GM18520 (cell line): ENCODE measurements at regions not wholly inside any gene's neighbourhood (a gene's known extent, or its start where the extent isn't known, plus 50 kb on each side); places are given as distances from the start of the nearest gene placed in this dataset.

Source experiments
- ATAC-seq: cut with Tn5 transposase; IDR thresholded peaks from one replicate; pipeline ENCODE4 v1.9.1; 2021; ENCODE audit not compliant: unreplicated experiment

- ATAC-seq: no peak
Measured at GRCh38 chr5:112112346-112112745, 306.7 kb downstream of the EPB41L4A start.

- no peak for ATAC-seq
Measured at GRCh38 chr5:112109331-112110007, 309.6 kb downstream of the EPB41L4A start.

GRCh38 chr5:112106878-112107277, 312.2 kb downstream of the EPB41L4A start:
- no peak for ATAC-seq

GRCh38 chr5:112097768-112098167, 321.3 kb downstream of the EPB41L4A start:
- no peak for ATAC-seq

GRCh38 chr5:112087222-112087621, 330.2 kb upstream of the NREP start:
- no peak for ATAC-seq

- ATAC-seq: no peak
Measured at GRCh38 chr5:112086740-112087139, 329.7 kb upstream of the NREP start.

- no peak for ATAC-seq
Measured at GRCh38 chr5:112084149-112084548, 327.2 kb upstream of the NREP start.

- ATAC-seq: no peak
Measured at GRCh38 chr5:112083623-112084022, 326.6 kb upstream of the NREP start.

GRCh38 chr5:112077180-112077579, 320.2 kb upstream of the NREP start:
- peak; percentile 86 for ATAC-seq

GRCh38 chr5:112070022-112070421, 313.0 kb upstream of the NREP start:
- no peak for ATAC-seq

GRCh38 chr5:112069329-112069728, 312.3 kb upstream of the NREP start:
- no peak for ATAC-seq

- no peak for ATAC-seq
Measured at GRCh38 chr5:112068593-112068992, 311.6 kb upstream of the NREP start.

- no peak for ATAC-seq
Measured at GRCh38 chr5:112065781-112066180, 308.8 kb upstream of the NREP start.

- peak; percentile 34 for ATAC-seq
Measured at GRCh38 chr5:112064956-112065355, 308.0 kb upstream of the NREP start.

- no peak for ATAC-seq
Measured at GRCh38 chr5:112064271-112064701, 307.3 kb upstream of the NREP start.

GRCh38 chr5:112063856-112064255, 306.9 kb upstream of the NREP start:
- no peak for ATAC-seq

- ATAC-seq: no peak
Measured at GRCh38 chr5:112063191-112063590, 306.2 kb upstream of the NREP start.

GRCh38 chr5:112062181-112062580, 305.2 kb upstream of the NREP start:
- ATAC-seq: no peak

GRCh38 chr5:112061666-112062065, 304.7 kb upstream of the NREP start:
- no peak for ATAC-seq

GRCh38 chr5:112059579-112060135, 302.7 kb upstream of the NREP start:
- peak; percentile 65 for ATAC-seq

- no peak for ATAC-seq
Measured at GRCh38 chr5:112049738-112050137, 292.7 kb upstream of the NREP start.

GRCh38 chr5:112036206-112036605, 279.2 kb upstream of the NREP start:
- no peak for ATAC-seq

- no peak for ATAC-seq
Measured at GRCh38 chr5:112034421-112034979, 277.5 kb upstream of the NREP start.
